H1 (cell line): ENCODE measurements at regions not wholly inside any gene's neighbourhood (a gene's known extent, or its start where the extent isn't known, plus 50 kb on each side); places are given as distances from the start of the nearest gene placed in this dataset.

ENCODE experiments used
- SIN3A ChIP-seq, 2 experiments: IDR thresholded peaks in 1 of 2; conservative IDR thresholded peaks in 1 of 2; 2 replicates each; pipeline ENCODE4 v1.6.1; 2011 to 2012; ENCODE audit warnings: low read length in 2 of 2, improper control_type of control experiment in 1 of 2, low read depth in 1 of 2, mild to moderate bottlenecking in 1 of 2

DNA sequence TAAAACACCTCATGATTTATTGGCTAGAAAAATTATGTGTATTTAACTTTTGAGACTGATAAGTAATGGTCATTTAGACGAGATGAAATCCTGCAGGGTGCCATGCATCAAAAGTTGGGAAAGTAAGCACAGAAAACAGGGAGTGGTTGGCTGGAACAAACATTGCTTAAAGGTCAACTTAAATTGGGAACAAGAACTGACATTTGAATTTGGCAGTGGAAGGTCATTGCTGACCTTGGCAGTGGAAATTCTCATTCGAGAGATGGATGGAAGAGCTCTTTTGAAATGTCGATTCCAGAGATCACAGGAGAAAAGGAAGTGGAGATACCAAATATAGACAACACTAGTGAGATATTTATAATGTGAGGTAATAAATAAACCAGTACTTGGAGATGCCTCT lies 572.8 kb downstream of the TRAM1L1 start (continued):
- no peak for TF ChIP-seq SIN3A (conservative IDR thresholded peaks at IDR 0.05 in 1 of 2, IDR thresholded peaks at IDR 0.05 in 1 of 2; ENCODE audit: low read depth in 1 of 2, low read length in 2 of 2)
- TF ChIP-seq, all 59 proteins: peak for 0
